ENCODE measurements at regions not wholly inside any gene's neighbourhood (a gene's known extent, or its start where the extent isn't known, plus 50 kb on each side); places are given as distances from the start of the nearest gene placed in this dataset.
"Not testable (repeated sequence)": the region's sequence is repeated elsewhere in the genome, so short reads cannot be mapped to it uniquely, and the experiment has no call there.

DNA sequence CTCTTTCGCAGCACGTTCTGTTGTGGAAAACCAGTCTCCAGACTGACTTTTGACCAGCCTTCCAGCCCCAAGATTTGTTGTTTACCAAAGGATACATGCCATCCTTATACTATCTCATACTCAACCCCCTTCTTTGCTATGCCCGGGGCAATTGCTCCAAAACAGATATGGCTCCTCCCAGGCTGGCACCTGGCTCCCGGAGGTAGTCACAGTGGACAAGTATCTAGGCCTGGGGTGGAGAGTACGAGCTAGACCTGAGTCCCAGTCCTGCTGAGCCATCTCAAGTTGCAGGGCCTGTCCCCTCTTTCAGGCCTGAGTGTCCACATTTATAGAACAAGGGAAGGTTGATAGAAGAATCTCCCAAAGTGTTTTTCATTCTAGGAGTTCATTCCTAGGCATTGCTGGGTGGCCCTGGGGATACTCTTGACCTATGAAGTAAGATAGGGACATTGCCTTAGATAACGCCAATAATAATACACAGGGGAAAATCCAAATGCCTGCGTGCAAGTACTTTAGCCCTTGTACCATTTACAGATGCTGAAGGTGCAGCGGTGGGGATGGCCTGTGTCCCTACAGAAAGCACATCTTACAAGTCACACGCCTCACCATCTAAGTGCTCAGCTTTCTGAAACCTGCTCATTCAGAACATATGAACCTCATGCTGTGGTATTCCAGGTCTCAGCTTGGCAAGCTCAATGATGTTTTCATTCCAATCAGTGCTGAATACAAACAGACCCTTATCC, 136.7 kb upstream of the MAMLD1 start:
- H3K4me1 Mint-ChIP-seq = peaks cover 2% of the 10 kb centered on the region
- no peak overlapping the region for H3K27ac Mint-ChIP-seq
- no peak overlapping the region for H3K4me3 Mint-ChIP-seq
- DNase-seq = no peak
- H3K27me3 Mint-ChIP-seq = peaks cover 7% of the 10 kb centered on the region
- H3K9me3 Mint-ChIP-seq = no peaks in the 10 kb centered on the region
- H3K36me3 Mint-ChIP-seq (ENCODE audit: low read depth) = no peaks in the 10 kb centered on the region
- intact Hi-C loops (cut with micrococcal nuclease) = no loop called here

DNA sequence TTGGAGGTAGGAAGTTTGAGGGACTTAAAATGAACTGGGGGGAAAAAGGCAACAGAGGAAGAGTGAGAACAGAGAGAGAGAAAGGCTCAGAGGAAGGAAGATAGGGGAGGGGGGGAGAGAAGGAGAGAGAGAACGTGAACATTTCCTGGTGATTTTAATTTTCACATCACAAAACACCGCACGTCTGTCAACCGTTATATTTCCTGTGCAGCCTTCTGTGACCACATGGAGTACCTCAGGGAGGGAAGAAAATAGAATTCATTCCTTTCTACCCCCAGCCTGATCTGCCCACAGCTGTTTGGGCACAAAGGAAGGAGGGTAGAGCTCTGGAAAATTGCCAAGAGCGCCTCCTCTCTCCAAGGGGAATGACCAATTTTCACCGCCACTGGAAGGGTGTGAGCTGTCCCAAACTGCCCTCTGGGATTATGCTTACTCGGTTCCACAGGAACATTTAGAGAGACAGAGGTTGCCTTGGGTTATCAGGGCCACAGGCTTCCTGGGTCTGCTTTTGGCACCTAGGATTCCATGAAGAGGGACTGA, 135.7 kb upstream of the MAMLD1 start:
- no peak overlapping the region for H3K27ac Mint-ChIP-seq
- intact Hi-C loops (cut with micrococcal nuclease) = no loop called here
- H3K27me3 Mint-ChIP-seq = peaks cover 5% of the 10 kb centered on the region
- no peaks in the 10 kb centered on the region for H3K36me3 Mint-ChIP-seq (ENCODE audit: low read depth)
- H3K4me1 Mint-ChIP-seq = peaks cover 2% of the 10 kb centered on the region
- no peak overlapping the region for H3K4me3 Mint-ChIP-seq
- DNase-seq = no peak
- no peaks in the 10 kb centered on the region for H3K9me3 Mint-ChIP-seq

DNA sequence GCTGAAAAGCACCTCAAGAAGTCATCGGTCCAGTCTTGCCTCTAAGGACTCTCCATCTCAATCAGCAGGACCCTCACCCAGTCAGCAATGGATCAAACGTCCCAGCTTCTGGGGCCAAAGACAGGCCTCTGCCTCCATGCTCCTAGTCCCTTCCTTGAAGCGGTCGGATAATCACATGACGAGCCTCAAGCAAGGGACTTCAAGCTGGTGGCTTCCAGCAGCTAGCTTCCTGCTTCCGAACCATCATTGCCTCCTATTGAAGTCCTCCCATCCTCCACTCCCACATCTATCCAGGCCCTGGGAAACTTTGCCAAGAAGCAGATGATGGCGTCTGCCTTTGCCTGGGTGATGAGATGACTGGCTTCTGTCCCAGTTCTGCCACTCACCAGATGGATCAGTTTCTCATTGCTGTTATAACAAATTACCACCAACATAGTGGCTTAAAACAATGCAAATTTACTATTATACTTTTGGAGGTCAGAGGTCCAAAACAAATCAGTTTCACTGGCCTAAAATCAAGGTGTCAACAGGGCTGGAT, 135.2 kb upstream of the MAMLD1 start:
- H3K27ac Mint-ChIP-seq = no peak overlapping the region
- intact Hi-C loops (cut with micrococcal nuclease) = no loop called here

DNA sequence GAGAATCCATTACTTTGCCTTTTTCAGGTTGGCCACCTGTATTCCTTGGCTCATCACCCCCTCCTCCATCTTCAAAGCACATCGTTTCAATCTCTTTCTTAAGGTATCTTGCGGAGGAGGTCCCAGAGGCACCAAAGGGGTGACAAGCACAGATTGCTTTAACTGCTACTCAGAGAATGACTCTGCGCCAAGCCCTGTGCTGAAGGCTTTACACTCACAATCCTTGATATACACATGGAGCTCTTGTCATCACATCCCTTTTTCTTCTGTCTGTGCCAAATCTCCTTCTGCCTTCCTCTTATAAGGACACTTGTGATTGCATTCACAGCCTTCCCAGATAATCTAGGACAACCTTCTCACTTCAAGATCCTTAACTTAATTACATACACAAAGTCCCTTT, 134.7 kb upstream of the MAMLD1 start:
- peaks cover 2% of the 10 kb centered on the region for H3K4me1 Mint-ChIP-seq
- intact Hi-C loops (cut with micrococcal nuclease) = no loop called here
- no peak overlapping the region for H3K4me3 Mint-ChIP-seq
- H3K9me3 Mint-ChIP-seq = no peaks in the 10 kb centered on the region
- H3K36me3 Mint-ChIP-seq (ENCODE audit: low read depth) = no peaks in the 10 kb centered on the region
- no peak overlapping the region for H3K27ac Mint-ChIP-seq
- DNase-seq = no peak
- peaks cover 7% of the 10 kb centered on the region for H3K27me3 Mint-ChIP-seq

More for the DNA sequence above, 135.2 kb upstream of the MAMLD1 start:
- H3K36me3 Mint-ChIP-seq (ENCODE audit: low read depth) = no peaks in the 10 kb centered on the region
- no peak overlapping the region for H3K4me3 Mint-ChIP-seq
- peaks cover 7% of the 10 kb centered on the region for H3K27me3 Mint-ChIP-seq
- DNase-seq = no peak
- H3K4me1 Mint-ChIP-seq = peaks cover 2% of the 10 kb centered on the region
- no peaks in the 10 kb centered on the region for H3K9me3 Mint-ChIP-seq

DNA sequence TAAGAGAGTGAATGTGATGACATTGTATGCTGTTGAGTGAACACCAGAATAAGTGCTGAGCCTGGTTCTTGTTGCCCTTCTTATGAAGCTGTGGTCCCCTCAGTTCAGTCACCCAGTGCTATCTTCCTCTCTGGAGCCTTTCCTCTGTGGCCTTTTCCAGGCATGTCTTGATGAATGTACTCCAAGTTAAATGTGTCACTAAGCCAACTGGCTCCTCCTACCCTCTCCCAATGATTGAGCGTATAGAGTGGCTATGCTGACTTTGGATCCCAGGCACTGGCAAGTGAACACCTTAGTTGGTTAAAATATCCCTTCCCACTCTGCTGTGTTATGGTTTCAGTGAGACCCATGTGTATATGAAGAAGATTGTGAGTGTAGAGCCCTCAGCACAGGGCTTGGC, 134.1 kb upstream of the MAMLD1 start:
- Mint-ChIP-seq H3K4me1 (peaks cover 2% of the 10 kb centered on the region), H3K4me3 (no peak overlapping the region), H3K27me3 (peaks cover 7% of the 10 kb centered on the region), H3K36me3 (ENCODE audit: low read depth) (no peaks in the 10 kb centered on the region), H3K9me3 (no peaks in the 10 kb centered on the region), H3K27ac (no peak overlapping the region)
- intact Hi-C loops (cut with micrococcal nuclease) = no loop called here
- DNase-seq = no peak

DNA sequence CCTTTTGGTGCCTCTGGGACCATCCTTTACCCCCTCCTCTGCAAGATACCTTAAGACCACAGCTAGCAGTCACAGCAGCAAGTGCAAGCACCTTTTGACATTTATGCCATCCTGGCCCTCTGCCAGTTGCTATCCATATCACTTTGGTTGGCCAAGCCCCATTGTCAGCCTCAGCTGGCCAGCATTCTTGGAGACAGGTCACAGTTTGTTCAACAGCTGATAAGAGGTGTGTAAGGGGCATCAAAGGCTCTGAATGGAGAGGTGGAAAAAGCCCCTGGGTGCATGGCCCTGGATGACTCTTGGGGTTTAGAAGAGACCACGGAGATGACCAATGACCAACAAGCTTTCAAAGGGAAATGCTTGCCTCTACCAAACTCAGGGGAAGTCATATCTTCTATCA, 133.6 kb upstream of the MAMLD1 start:
- Mint-ChIP-seq H3K9me3 (no peaks in the 10 kb centered on the region), H3K27ac (no peak overlapping the region), H3K36me3 (ENCODE audit: low read depth) (no peaks in the 10 kb centered on the region), H3K4me1 (peaks cover 2% of the 10 kb centered on the region), H3K4me3 (no peak overlapping the region), H3K27me3 (peaks cover 7% of the 10 kb centered on the region)
- DNase-seq = no peak
- intact Hi-C loops (cut with micrococcal nuclease) = no loop called here

DNA sequence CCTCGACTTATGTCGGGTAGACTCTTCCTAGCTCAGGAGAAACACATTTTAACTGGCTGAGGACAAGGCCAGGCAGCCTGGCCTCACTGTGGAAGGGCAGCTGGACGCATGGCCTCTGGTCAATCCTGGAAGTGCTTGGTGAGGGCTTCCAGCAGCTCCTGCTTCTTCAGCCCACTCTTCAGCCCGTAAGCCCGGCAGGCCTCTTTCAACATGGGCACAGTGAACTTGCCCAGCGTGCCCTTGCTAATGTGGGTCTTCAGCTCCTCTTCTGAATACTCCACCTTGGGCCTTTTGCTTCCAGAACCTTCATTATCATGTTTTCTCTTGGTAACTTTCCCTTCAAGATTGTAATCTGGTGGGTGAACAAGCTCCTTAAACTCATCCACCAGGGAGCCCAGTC, 132.2 kb upstream of the MAMLD1 start:
- H3K27ac Mint-ChIP-seq; H3K27me3 Mint-ChIP-seq; H3K4me1 Mint-ChIP-seq; H3K36me3 Mint-ChIP-seq (ENCODE audit: low read depth); intact Hi-C loops (cut with micrococcal nuclease); H3K9me3 Mint-ChIP-seq; H3K4me3 Mint-ChIP-seq; DNase-seq: not testable (repeated sequence)

DNA sequence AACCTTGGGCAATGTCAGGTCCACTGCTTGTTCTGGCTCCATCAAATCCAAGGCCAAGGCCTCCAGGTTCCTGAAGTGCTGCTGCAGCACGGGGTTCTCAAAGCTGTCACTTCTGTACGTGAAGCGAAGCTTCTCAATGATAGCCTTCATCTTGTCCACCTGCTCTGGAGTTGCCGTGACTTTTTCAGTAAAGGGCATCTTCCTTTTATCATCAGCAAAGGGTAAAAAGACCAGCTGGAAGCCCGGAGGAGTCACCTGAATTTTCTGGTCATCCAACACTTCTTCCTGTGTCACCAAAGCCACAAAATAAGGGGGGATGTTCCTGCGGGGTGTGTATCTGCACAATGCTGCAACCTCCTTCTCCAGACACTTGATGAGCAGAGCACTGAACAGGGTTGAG, 131.7 kb upstream of the MAMLD1 start:
- H3K4me1 Mint-ChIP-seq; H3K4me3 Mint-ChIP-seq; H3K27ac Mint-ChIP-seq; H3K9me3 Mint-ChIP-seq; H3K27me3 Mint-ChIP-seq; intact Hi-C loops (cut with micrococcal nuclease); DNase-seq; H3K36me3 Mint-ChIP-seq (ENCODE audit: low read depth): not testable (repeated sequence)

DNA sequence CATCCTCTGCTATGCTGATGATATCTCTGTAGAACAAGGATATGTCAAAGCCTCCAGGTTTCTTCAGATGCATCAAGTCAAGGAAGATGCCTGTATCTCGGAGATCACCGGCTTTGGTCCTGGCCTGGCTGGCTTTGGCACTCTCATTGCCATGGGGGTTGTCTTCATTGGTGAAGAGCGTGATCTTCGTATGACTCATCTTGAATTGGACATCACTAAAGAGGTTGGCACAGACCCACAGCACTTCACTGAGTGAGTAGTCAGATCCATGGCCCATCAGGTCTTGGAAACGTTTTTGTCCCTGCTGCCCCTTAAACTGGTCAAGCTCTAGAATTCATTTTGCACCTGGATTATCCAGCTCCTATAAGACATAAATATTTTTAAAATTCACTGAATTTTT, 130.9 kb upstream of the MAMLD1 start:
- H3K36me3 Mint-ChIP-seq (ENCODE audit: low read depth) = not testable (repeated sequence)

DNA sequence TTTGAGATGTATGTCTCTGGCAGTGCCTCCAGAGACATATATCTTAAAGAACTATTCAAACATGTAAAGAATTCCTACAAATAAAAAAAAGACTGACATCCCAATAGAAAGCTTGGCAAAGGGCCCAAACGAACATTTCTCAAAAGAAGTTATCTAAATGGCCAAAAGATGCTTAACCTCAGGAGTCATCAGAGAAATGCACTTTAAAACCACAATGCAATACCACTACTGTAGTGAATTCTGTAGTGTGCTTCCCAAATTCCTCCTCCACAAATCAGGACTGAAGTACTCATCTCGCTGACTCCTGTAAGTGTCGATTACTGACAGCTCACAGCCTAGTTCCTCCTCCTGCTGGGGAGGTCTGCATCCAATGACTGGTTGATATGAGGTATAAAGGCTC, 129.0 kb upstream of the MAMLD1 start:
- peaks cover 2% of the 10 kb centered on the region for H3K4me1 Mint-ChIP-seq
- no peak overlapping the region for H3K27ac Mint-ChIP-seq
- intact Hi-C loops (cut with micrococcal nuclease) = no loop called here
- H3K9me3 Mint-ChIP-seq = no peaks in the 10 kb centered on the region
- no peaks in the 10 kb centered on the region for H3K36me3 Mint-ChIP-seq (ENCODE audit: low read depth)
- H3K4me3 Mint-ChIP-seq = no peak overlapping the region
- no peak for DNase-seq
- peaks cover 7% of the 10 kb centered on the region for H3K27me3 Mint-ChIP-seq

More for the DNA sequence above, 130.9 kb upstream of the MAMLD1 start:
- H3K4me3 Mint-ChIP-seq; intact Hi-C loops (cut with micrococcal nuclease); DNase-seq; H3K9me3 Mint-ChIP-seq; H3K27ac Mint-ChIP-seq; H3K27me3 Mint-ChIP-seq; H3K4me1 Mint-ChIP-seq: not testable (repeated sequence)

DNA sequence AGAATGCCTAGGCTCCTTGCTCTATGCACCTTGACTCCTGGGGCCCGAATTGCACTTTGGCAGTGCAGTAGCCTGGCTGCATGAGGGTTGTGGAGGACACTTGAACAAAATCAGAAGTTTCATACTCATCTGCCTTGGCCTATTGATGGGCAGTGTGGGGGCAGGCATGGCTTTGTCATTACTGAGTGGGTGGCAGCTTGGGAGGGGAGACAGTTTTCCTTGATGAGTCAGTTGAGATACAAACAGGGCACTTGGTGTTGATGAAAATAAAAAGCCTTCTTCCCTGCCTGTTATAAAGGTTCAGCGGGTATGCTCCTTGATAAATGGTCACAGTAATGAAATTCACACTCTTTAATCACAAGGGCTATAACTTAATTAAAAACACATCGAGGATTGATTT, 126.8 kb upstream of the MAMLD1 start:
- H3K27me3 Mint-ChIP-seq = peaks cover 4% of the 10 kb centered on the region
- H3K27ac Mint-ChIP-seq = no peak overlapping the region
- H3K4me1 Mint-ChIP-seq = peaks cover 2% of the 10 kb centered on the region
- H3K36me3 Mint-ChIP-seq (ENCODE audit: low read depth) = no peaks in the 10 kb centered on the region
- intact Hi-C loops (cut with micrococcal nuclease) = no loop called here
- no peak for DNase-seq
- H3K9me3 Mint-ChIP-seq = no peaks in the 10 kb centered on the region
- no peak overlapping the region for H3K4me3 Mint-ChIP-seq

DNA sequence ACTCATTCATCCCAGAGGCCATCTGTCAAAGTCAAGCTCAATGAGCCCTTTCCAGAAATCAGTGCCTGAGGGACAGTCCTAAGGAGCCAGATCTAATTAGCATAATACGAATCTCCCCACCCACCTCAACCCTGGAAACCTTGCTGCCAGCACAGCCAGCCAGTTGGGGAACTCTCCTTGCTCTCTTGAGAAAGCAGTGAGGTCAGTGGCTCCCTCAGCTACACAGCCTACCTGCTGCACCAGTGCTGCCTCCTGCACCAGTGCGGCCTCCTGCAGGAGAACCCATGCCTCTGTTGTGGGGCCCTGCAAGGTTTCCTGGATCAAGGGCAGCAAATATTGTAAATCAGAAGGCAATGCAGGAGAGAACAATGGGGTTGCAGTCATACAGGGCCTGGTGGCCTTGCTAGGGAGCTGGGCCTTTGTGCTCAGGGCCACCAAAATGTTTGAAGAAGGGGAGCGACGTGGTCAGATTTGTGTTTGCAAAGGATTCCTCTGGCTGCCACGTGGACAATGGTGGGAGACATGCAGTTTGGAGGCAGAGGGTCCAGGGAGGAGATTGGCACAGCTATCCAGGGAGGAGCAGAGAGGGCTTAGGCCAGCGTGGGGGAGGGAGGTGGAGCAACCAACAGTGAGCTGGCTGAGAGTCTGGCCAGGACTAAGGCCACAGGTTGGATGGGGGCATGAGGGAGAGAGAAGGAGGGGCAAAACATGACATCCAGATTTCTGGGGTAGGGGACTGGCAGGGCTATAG, 124.3 kb upstream of the MAMLD1 start:
- no peaks in the 10 kb centered on the region for H3K27me3 Mint-ChIP-seq
- intact Hi-C loops (cut with micrococcal nuclease) = no loop called here
- peaks cover 2% of the 10 kb centered on the region for H3K4me1 Mint-ChIP-seq
- H3K9me3 Mint-ChIP-seq = no peaks in the 10 kb centered on the region
- H3K4me3 Mint-ChIP-seq = no peak overlapping the region
- no peak overlapping the region for H3K27ac Mint-ChIP-seq
- H3K36me3 Mint-ChIP-seq (ENCODE audit: low read depth) = no peaks in the 10 kb centered on the region
- no peak for DNase-seq

DNA sequence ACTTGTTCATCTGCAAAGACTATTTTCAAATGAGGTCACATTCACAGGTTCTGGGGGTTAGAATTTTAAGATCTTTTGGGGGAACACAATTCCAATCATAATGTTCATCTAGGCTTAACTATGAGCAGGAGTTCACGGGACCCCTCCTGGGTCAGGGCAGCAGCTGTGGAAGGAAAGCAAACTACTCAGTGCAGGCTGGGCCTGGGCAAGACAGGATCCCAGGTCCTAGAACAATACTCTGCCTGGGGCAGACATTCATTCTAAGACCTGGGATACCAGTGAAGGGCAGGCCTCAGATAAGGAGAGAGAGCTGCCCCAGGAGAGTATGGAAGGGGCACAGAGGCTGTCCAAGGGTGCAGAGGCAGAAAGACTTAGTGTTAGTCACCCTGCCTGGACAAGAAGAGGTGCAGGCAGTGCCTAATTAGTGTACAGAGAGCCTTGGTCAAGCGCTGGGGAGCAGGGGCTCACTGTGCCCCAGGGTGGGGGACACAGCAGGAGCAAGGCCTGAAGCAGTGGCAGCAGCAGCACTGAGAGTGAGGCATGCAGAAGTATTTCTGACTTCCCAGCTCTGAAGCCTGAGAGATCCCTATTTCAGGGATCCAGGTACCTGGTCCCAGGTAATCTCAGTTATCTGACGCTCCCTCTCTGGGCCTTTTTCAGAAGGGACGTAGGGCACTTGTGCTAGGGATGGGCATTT, 123.0 kb upstream of the MAMLD1 start:
- Mint-ChIP-seq H3K27me3 (no peaks in the 10 kb centered on the region), H3K4me3 (no peak overlapping the region)
- intact Hi-C loops (cut with micrococcal nuclease) = no loop called here

DNA sequence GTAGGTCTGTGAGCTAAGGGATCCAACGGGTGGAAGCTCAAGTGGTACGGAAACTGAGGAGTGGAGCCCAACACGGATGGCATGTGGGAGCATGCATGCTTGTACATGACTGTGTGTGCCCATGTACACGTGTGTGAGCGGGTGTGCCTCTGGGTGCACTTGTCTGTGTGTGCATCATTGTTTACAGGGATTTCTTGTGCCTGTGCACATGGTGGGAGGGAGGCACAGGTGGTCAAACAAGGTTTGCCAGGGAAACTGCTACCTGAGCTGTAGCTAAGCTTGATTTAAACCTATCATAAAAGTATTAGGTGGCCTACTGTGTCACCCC, 122.5 kb upstream of the MAMLD1 start:
- Mint-ChIP-seq H3K27ac (no peak overlapping the region), H3K36me3 (ENCODE audit: low read depth) (no peaks in the 10 kb centered on the region), H3K27me3 (no peaks in the 10 kb centered on the region), H3K4me1 (peaks cover 2% of the 10 kb centered on the region), H3K4me3 (no peak overlapping the region), H3K9me3 (no peaks in the 10 kb centered on the region)
- intact Hi-C loops (cut with micrococcal nuclease) = no loop called here
- no peak for DNase-seq

More for the DNA sequence above, 123.0 kb upstream of the MAMLD1 start:
- no peak for DNase-seq
- Mint-ChIP-seq H3K4me1 (peaks cover 2% of the 10 kb centered on the region), H3K36me3 (ENCODE audit: low read depth) (no peaks in the 10 kb centered on the region), H3K9me3 (no peaks in the 10 kb centered on the region), H3K27ac (no peak overlapping the region)
